GM18502 (cell line): ENCODE measurements at regions not wholly inside any gene's neighbourhood (a gene's known extent, or its start where the extent isn't known, plus 50 kb on each side); places are given as distances from the start of the nearest gene placed in this dataset.
A peak's percentile ranks its signal among the peaks of the same experiment; 100 is the strongest.

Source experiments
- ATAC-seq: cut with Tn5 transposase; IDR thresholded peaks from one replicate; pipeline ENCODE4 v1.9.1; 2021; ENCODE audit warnings: mild to moderate bottlenecking; ENCODE audit not compliant: unreplicated experiment, poor library complexity

- ATAC-seq, result no peak
Measured at GRCh38 chr2:2762166-2762908, 431.3 kb upstream of the MYT1L start.

DNA sequence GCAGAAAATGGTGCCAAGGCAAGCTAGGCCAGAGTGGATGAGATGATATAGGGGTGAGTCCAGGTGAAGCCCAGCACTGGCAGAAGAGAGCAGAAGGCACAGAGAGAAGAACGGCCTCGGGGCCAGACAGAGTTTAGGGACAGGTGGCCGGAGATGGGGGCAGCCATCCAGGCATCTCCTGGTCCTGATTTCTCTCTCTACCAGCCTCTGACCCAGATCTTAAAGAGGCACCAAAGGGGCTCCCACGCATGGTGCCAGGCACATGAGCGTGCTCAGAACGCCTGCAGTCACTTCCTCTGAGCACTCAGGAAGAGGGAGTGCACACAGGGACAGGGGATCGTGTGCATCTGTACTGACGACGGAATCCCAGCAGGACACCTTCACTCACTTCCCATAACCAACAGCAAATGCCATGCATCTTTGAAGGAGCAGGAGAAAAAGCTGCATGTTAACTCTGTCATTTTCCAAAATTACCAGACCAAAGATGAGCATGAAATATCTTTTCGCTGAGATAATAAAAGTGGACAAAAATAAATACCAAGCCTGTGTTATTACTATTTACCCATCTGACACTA lies 427.8 kb upstream of the MYT1L start:
- ATAC-seq, result no peak

GRCh38 chr2:2757764-2758163 lies 426.7 kb upstream of the MYT1L start:
- peak; percentile 83 for ATAC-seq

DNA sequence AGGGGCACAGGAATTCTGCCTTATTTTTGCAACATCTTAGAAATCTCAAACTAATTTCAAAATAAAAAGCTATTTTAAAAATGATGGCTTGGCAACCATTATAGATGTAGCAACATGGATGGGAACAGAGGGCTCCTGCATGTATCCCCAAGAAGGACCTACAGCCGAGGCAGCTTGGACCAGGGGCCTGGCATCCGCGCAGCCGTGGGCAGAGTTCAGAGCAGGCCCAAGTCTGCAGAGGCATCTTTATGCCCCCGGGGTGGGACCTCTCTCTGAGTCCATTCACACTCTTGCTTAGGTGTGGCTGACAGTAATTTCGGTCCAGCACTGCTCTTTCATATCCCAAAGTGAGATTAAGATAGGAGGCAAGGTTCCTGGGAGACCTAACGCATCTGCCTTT lies 425.8 kb upstream of the MYT1L start:
- ATAC-seq, result no peak

- ATAC-seq, result no peak
Measured at GRCh38 chr2:2755990-2756389, 424.9 kb upstream of the MYT1L start.

- no peak for ATAC-seq
Measured at GRCh38 chr2:2754940-2755339, 423.9 kb upstream of the MYT1L start.

DNA sequence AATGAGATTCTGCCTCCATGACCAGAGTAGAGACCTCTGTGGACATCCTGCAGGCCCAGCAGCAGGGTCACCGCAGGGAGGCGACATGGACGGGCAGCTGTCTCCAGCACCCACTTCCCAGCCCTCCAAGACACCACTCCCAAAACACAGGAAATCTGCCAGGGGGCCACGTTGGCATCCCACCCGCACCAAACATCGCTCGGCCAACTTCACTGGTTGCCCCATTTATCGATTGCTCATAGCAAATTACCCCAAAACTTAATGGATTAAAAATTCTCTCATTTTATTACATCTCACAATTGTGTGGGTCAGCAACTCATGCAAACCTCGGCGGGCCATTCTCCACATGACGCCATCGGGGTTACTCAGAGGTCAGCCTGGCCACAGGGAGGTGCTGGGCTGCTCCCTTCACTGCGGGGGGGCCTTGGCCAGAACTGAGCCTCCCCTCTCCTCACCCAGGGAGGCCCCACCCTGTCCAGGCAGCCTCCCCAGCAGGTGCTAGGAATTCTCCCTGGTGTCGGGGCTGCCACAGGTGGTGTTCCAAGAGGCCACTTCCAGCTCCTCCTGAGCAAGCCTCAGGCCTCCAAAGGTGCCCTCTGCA lies 420.7 kb upstream of the MYT1L start:
- no peak for ATAC-seq

DNA sequence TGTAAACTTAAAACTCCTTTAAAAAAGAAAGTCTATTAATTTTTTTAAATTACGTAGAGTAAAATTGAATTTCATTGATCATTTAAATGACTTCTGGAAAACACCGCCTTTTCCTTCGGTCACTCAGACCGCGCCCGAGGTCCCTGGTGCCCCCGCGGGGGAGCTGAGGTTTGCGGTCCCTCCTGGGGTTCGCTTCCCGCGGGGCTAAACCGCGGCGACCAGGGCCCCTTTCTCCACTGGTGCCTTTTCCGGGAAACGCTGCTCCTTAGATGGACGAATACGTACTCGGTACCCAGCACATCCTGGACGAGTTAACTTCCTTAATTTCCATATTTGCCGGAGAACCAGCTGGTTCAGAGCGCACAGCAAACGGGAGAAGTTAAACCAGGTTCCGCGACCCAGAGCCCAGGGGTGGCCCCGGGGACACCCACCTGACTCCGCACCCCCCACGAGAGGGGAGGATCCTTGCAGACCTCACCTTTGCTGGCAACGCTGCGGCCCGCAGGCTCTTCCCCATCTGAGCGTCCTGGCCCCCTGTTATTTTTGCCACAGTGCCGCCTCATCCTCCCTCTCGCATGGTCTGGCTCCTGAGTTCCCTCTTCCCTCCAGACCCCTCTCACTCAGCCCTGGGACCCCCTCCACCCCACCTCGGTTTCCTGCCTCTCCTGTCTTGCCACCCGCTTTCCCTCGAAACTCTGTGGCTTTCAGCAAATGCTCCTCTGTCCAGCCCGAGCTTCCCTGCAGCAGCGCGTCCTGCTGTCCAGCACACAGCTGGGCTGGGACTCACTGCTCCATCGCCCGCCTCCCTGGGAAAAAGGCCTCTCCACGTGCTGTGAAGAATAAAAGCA lies 420.0 kb upstream of the MYT1L start:
- ATAC-seq, result no peak

- no peak for ATAC-seq
Measured at GRCh38 chr2:2749206-2749598, 418.1 kb upstream of the MYT1L start.

DNA sequence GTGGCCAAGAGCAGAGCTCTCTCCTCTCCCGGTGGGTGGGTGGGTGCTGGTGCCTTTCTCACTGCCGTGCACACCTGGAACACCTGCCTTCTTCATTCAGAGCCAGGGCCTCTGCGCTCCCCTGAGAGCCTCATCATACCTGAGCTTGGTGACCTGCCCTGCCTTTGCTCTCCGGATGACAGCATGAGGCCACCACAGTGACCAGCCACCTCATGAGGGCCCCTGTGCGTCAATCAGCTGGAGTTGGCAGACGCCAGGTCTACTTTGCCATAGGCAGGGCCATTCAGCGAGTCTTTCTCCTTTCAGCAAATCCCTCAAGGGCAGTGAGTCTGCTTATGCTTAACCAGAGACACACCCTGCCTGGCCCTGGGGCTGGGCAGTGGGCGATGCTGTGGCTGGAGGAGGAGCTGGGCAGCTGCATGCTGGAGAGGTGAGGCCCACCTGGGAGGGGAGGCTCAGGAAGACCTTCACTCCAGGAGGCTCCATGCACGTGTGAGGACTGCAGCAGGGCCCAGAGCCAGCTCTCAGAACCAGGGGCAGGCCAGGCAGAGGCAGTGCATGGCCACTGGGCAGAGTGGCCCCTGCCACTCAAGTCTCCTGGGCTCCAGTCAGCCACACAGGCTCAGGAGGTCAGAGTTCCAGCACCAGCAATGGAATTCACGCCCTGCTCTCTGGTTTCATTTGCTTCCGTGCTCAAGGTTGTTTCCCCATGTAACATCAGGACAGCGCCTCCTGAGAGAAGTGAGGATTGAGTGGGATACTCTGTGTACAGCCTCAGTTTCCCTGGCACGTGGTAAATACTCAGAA lies 417.5 kb upstream of the MYT1L start:
- ATAC-seq, result no peak

DNA sequence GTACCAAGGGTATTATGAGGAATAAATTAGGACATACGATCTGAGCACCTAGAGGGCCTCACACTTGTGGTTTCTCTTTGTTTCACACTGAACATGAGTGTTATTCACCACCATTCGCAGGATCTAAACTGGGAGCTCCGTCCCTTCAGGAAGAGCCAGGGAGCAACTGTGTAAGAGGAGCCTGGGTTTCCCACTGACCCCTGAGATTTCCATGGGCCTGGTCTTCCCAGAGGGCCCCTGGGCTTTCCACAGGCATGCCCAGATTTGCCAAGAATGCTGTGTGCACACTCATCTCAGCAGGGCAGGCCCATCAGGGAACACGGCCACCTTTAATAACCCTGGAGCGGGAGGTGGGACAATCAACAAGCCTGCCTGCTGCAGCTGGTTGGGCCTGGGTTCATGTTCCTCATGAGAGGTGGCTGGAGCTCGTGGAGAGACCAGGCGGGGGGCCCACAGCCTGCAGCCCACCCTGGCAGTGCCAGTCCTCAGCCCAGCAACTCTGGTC lies 416.8 kb upstream of the MYT1L start:
- ATAC-seq, result no peak

DNA sequence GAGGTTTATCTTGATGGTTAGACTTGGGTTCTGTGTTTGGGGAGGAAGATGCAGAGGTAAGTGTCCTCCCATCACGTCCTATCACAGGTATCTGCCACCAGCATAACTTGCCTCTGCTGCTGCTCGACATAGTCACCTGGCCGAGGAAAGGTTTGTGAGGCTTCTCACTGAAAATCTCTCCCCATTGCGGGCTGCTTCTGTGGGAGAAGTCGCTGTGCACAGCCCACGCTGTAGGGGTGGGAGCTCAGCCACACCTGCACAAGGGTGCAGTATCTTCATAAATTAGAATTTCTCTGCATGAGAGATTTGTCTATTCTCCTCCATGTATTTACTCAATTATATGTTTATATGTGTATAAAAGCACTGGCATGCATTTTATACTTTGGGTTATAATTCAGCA lies 415.7 kb upstream of the MYT1L start:
- no peak for ATAC-seq

DNA sequence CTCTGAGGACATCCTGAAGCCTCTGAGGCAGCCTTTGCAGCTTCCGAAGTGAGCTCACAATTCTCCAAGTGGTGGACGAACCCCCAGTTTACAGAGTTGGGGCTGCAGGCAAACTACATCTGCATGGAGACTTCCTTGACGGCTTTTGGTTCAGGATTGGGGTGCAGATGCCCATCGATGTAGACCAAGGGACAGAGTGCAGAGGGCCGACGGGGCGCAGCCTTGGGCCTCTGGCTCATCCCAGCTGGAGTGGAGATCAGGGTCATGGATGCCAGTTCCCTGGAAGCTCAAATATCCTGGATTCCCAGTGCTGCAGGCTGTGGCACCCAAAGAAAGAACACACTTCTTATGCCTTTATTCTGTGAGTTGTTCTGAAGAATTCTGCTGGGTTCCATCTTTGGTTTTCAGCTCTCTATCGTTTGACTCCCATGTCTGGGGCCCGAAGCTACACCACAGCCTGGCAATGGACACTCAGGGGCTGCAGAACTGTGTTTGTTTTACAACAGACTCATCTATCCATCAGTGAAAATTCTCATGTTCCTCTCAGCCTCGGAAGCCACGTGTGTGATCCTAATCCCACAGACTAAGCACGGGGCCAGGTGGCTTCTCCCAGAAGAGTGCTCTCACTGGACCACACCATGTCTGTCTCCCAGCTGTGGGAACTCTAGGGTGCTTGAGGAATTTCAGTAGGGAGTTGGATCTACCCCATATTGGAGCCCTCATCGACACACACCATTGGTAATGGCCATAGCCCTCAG lies 414.1 kb upstream of the MYT1L start:
- ATAC-seq, result no peak

- ATAC-seq, result no peak
Measured at GRCh38 chr2:2744107-2744506, 413.0 kb upstream of the MYT1L start.

DNA sequence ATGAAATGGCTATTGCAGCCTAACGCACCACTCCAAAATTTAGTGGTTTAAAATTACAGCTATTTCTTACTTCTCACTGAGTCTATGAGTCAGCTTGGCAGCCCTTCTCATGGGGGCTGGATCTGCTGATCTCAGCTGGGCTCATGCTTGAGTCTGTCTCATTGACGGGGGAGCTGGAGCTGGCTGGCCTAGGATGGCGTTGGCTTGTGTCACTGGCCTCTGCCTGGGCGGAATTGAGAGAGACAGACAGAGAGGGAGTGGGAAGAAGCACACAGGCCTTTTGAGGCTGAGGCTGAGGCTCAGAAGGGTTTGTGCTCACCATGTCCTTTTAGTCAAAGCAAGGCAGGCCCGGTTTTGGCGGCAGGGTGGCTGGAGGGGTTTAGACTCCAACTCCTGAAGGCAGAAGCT lies 412.1 kb upstream of the MYT1L start:
- no peak for ATAC-seq

DNA sequence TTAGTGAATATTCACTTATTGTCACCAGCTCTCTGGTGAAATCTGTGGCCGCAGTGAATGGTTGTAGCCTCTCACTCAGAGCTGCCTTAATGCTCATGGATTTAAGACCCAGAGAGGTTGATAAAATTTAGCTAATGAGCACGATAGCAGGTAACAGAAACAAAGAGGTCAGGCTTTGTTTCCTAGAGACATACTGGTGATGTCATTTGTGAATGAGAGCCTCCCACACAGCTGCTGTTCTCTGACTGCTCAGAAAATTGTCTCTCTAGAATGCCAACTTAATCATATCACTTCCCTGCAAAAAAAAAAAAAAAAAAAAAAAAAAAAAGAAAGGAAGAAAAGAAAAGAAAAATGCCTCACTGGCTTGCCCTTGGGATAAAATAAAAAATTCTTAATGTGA lies 411.7 kb upstream of the MYT1L start:
- ATAC-seq, result no peak

- ATAC-seq, result no peak
Measured at GRCh38 chr2:2740238-2740775, 409.2 kb upstream of the MYT1L start.

DNA sequence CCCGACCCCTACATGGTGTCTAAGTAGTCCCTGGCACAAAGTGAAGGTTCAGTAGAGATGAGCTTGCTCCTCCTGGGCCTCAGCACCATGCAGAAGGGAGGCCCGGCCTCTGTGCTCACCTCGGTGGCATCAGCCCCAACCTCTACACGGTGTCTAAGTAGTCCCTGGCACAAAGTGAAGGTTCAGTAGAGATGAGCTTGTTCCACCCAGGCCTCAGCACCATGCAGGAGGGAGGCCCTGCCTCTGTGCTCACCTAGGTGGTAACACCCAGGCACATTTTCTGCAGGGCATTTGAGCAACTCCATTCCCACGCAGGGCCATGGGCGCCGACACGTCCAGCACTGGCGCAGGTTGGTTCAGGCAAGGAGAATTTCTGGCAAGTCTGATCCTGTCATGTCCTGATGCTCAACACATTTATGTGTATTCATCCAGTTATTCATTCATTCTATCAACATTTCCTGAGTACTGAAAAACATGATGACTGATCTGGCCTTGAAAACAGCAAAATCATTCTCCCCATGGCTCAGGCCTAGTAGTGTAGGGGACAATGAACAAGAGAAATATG lies 408.2 kb upstream of the MYT1L start:
- no peak for ATAC-seq

GRCh38 chr2:2738684-2739083 lies 407.6 kb upstream of the MYT1L start:
- ATAC-seq, result no peak
